ENCODE measurements at regions not wholly inside any gene's neighbourhood (a gene's known extent, or its start where the extent isn't known, plus 50 kb on each side); places are given as distances from the start of the nearest gene placed in this dataset.

- Histone ChIP-seq H3K27ac (no peak overlapping the region), H3K27me3 (replicated peaks in 1 of 7) (no peaks in the 10 kb centered on the region), H3K4me1 (no peaks in the 10 kb centered on the region), H3K9me3 (no peaks in the 10 kb centered on the region), H3K4me3 (no peak overlapping the region), H3K36me3 (no peaks in the 10 kb centered on the region)
- no peak for DNase-seq
- intact Hi-C loops (cut with DNase I; ENCODE audit: low total_unique reads): no loop called here
- no peak for TF ChIP-seq POLR2A (IDR thresholded peaks at IDR 0.05)
- no peak for TF ChIP-seq POLR2AphosphoS5 (IDR thresholded peaks at IDR 0.05)
- no peak for TF ChIP-seq CTCF (IDR thresholded peaks at IDR 0.05 in 8 of 11, conservative IDR thresholded peaks at IDR 0.05 in 3 of 11)
Measured at GRCh38 chr4:180541678-180542077, 1701.5 kb upstream of the TENM3 start.

- DNase-seq: no peak
- H3K27ac ChIP-seq: no peak overlapping the region
- WGBS, 5 donors: 42 to 65% (median 51%) methylated on average over 5 of the region's 5 CpGs
- no peaks in the 10 kb centered on the region for H3K4me1 ChIP-seq
- intact Hi-C loops (cut with DNase I; ENCODE audit: low total_unique reads): no loop called here
- TF ChIP-seq CTCF (IDR thresholded peaks at IDR 0.05 in 8 of 11, conservative IDR thresholded peaks at IDR 0.05 in 3 of 11) (no peak), POLR2A (IDR thresholded peaks at IDR 0.05) (no peak), POLR2AphosphoS5 (IDR thresholded peaks at IDR 0.05) (no peak)
- H3K27me3 ChIP-seq (replicated peaks in 1 of 7): no peaks in the 10 kb centered on the region
- no peaks in the 10 kb centered on the region for H3K9me3 ChIP-seq
- H3K4me3 ChIP-seq: no peak overlapping the region
- H3K36me3 ChIP-seq: no peaks in the 10 kb centered on the region
Measured at GRCh38 chr4:180542445-180543100, 1700.6 kb upstream of the TENM3 start.

GRCh38 chr4:180550106-180550505 lies 1693.1 kb upstream of the TENM3 start:
- WGBS, 5 donors: 30 to 92% (median 89%) methylated on average over 6 of the region's 6 CpGs
- no peaks in the 10 kb centered on the region for H3K36me3 ChIP-seq
- H3K4me3 ChIP-seq: no peak overlapping the region
- no peaks in the 10 kb centered on the region for H3K4me1 ChIP-seq
- TF ChIP-seq CTCF (IDR thresholded peaks at IDR 0.05 in 8 of 11, conservative IDR thresholded peaks at IDR 0.05 in 3 of 11) (no peak), POLR2A (IDR thresholded peaks at IDR 0.05) (no peak), POLR2AphosphoS5 (IDR thresholded peaks at IDR 0.05) (no peak)
- no peak overlapping the region for H3K27ac ChIP-seq
- intact Hi-C loops (cut with DNase I; ENCODE audit: low total_unique reads): no loop called here
- no peaks in the 10 kb centered on the region for H3K27me3 ChIP-seq (replicated peaks in 1 of 7)
- no peaks in the 10 kb centered on the region for H3K9me3 ChIP-seq
- no peak for DNase-seq

GRCh38 chr4:180557348-180557747 lies 1685.9 kb upstream of the TENM3 start:
- DNase-seq: no peak
- 61 to 77% (median 67%) methylated on average over 3 of the region's 3 CpGs for WGBS, 5 donors
- Histone ChIP-seq H3K27ac (no peak overlapping the region), H3K9me3 (no peaks in the 10 kb centered on the region), H3K27me3 (replicated peaks in 1 of 7) (no peaks in the 10 kb centered on the region), H3K4me1 (no peaks in the 10 kb centered on the region), H3K4me3 (no peak overlapping the region), H3K36me3 (no peaks in the 10 kb centered on the region)
- TF ChIP-seq CTCF (IDR thresholded peaks at IDR 0.05 in 8 of 11, conservative IDR thresholded peaks at IDR 0.05 in 3 of 11) (no peak), POLR2AphosphoS5 (IDR thresholded peaks at IDR 0.05) (no peak), POLR2A (IDR thresholded peaks at IDR 0.05) (no peak)
- intact Hi-C loops (cut with DNase I; ENCODE audit: low total_unique reads): no loop called here
